Omental fat pad (tissue), 3 donors: ENCODE measurements at regions not wholly inside any gene's neighbourhood (a gene's known extent, or its start where the extent isn't known, plus 50 kb on each side); places are given as distances from the start of the nearest gene placed in this dataset.

ENCODE experiments used
- ATAC-seq: fragments of 150-250 bp; one replicate; pipeline ENCODE4 v1.9.1; 2016; ENCODE audit warnings: mild to moderate bottlenecking, moderate library complexity; ENCODE audit not compliant: low FRiP score
- DNase-seq: peaks from one replicate; pipeline ENCODE4 v3.0.0-alpha.2; 2019; ENCODE audit warnings: low spot score
- TF ChIP-seq, protein P1 (sequence below), 3 donors: fragments of 450-650 bp; IDR thresholded peaks; one replicate each; pipeline ENCODE4 v1.5.1; 2016 to 2017; ENCODE audit warnings: antibody characterized with exemption in 3 of 3, mild to moderate bottlenecking in 3 of 3, moderate library complexity in 2 of 3

DNA sequence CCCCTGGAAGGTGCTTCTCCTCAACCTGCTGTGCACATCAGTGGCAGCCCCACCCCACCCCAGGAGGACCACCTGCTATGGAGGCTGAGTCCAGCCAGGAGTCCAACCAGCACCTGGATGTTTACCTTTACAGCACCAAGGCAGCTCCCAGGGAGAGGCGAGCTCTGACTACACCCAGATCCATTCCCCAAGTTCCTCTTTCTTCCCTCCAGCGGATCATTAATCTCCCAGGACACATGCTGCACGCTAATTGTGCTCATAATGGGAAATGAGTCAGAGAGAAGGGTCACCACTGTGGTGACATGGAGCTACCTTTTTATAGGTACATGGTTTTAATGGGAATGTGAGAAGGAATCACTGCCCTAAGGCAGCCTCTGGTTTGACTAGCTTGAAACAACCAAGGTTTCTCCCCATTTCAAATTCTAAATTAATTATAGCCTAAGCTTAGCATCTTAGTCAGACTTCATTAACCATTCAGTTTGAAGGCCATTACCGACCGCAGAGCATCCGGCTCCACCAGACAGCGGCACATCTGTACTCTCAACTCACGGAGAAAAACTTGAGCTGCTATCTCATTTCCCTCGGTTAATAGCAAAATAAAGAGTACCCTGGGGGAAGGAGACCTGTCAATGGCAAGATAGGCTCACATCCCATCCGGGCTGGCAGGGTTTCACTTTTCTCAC is 173.1 kb upstream of the GALNT2 start:
- no peak for DNase-seq
- ATAC-seq = no peak
- TF ChIP-seq, protein P1, sequence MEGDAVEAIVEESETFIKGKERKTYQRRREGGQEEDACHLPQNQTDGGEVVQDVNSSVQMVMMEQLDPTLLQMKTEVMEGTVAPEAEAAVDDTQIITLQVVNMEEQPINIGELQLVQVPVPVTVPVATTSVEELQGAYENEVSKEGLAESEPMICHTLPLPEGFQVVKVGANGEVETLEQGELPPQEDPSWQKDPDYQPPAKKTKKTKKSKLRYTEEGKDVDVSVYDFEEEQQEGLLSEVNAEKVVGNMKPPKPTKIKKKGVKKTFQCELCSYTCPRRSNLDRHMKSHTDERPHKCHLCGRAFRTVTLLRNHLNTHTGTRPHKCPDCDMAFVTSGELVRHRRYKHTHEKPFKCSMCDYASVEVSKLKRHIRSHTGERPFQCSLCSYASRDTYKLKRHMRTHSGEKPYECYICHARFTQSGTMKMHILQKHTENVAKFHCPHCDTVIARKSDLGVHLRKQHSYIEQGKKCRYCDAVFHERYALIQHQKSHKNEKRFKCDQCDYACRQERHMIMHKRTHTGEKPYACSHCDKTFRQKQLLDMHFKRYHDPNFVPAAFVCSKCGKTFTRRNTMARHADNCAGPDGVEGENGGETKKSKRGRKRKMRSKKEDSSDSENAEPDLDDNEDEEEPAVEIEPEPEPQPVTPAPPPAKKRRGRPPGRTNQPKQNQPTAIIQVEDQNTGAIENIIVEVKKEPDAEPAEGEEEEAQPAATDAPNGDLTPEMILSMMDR (IDR thresholded peaks at IDR 0.05) = no peak

DNA sequence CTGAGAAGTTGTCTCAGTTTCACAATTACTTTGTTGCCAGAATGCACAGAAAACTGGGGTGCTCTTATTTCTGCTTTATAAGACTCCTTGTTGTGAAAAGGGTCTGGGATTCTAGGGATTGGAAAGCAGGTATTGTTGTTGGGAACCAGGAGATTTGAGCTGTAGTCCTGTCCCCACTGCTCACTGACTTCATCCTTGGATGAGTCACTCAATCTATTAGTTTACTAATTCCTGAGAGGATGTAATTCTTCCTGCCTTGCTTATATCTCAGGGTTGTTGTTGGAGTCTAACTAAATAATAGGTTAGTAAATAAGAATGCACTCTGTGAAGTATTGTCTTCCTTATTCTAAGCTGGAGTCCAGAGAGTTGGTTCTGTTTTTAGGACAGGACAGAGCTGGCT is 172.5 kb upstream of the GALNT2 start:
- DNase-seq (no peak), ATAC-seq (no peak)
- TF ChIP-seq, protein P1 (IDR thresholded peaks at IDR 0.05) = no peak

DNA sequence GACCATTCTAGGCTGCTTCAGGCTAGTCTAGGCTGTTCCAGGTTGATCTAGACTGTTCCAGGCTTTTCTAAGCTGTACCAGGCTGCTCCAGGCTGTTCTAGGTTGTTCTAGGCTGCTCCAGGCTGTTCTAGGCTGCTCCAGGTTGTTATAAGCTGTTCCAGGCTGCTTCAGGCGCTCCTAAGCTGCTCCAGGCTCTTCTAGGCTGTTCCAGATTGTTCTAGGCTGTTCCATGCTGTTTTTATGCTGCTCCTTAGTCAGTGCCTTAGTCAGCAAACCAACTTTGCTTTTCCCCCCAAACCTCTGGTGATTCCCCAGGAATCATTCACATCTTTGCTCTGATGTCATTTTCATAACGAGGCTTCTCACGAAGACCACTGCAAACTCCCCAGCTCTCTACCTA is 171.4 kb upstream of the GALNT2 start:
- DNase-seq (no peak), ATAC-seq (no peak)
- TF ChIP-seq, protein P1 (IDR thresholded peaks at IDR 0.05) = no peak

DNA sequence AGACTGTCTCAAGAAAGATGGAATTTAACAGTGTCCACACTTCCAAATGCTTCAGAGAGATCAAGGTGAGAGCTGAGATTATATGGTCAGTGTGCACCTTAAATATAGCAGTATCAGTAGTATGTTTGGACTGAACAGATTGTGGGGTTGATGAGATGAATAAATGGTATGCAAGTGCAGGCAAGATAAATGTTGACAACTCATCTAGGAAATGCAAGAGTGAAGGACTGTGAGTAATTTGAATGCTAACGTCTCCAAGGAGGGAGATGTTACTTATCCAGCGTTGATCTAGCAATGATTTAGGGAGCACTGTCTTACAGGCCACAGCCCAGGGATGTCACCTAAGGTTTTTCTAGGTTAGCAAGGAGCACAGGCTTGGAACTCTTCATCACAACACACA is 170.7 kb upstream of the GALNT2 start:
- TF ChIP-seq, protein P1 (IDR thresholded peaks at IDR 0.05) = no peak
- ATAC-seq (no peak), DNase-seq (no peak)

DNA sequence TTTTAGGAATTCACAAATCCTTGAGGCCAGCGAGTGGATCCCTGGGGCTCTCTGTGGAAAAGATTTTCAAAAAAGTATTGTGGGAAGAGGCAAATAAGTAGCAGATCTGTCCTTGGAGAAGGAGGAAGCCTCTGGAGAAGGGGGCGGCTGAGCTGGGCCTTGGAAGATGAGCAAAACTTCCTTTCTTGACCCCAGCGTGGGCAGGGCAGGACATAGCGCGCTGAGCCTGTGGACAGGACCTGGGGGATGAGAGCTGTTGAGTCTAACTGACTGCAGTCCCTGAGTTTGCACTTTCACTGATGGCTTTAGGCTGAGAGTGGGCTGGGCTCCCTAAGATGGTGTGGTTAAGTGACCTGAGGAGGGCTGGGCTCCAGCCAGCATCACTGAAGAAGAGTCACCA is 170.2 kb upstream of the GALNT2 start:
- DNase-seq (no peak), ATAC-seq (no peak)
- TF ChIP-seq, protein P1 (IDR thresholded peaks at IDR 0.05) = no peak

DNA sequence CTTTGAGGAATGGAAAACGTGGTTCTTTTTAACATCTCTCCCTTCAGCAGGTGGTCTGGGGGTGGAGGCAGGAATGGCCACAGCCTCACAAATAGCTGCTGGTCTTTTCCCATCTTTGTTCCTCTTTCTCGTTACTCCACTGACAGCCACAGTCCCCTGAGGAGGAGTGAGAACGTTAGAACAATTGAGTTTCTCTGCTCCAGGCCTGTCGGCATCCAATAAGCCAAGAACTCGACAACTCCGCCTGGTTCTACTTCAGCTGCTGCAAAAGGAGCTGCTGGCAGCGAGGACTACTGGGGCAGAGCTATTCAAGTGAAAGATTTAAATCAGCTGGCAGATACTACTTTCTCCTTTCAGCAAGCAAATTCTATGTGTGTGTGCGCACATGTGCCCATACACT is 169.5 kb upstream of the GALNT2 start:
- ATAC-seq (no peak), DNase-seq (no peak)
- TF ChIP-seq, protein P1 (IDR thresholded peaks at IDR 0.05) = no peak

DNA sequence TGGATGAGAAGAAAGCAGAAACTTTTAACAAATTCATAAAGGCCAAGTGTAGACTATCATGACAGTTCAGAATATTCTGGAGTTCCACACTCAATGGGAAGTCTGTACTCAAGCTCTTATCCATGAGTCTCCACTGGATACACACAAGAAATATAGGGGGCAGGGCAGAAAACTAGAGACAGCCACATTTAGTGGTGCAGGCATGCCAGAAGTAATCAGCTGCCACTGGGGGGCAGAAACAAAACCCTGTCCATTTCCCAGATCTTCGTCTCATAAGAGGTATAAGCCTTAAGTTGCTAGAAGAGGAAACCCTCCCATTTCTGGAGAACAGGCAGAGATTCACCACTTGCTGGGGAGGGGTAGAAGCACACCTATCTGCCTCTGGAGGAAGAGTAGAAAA is 166.8 kb upstream of the GALNT2 start:
- ATAC-seq (no peak), DNase-seq (no peak)
- TF ChIP-seq, protein P1 (IDR thresholded peaks at IDR 0.05) = no peak
